Psoas muscle (tissue), 7 donors: ENCODE measurements at regions not wholly inside any gene's neighbourhood (a gene's known extent, or its start where the extent isn't known, plus 50 kb on each side); places are given as distances from the start of the nearest gene placed in this dataset.

Experiments
- ATAC-seq, 4 donors: fragments of 200-7000 bp; cut with Tn5 transposase; one replicate each; pipeline ENCODE4 v1.9.1; 2020; ENCODE audit warnings: moderate library complexity in 3 of 4, mild to moderate bottlenecking in 2 of 4
- DNase-seq, 2 donors: peaks; one replicate each; pipeline ENCODE4 v3.0.0-alpha.2; 2020
- H3K27ac ChIP-seq: fragments of 200-600 bp; one replicate; pipeline ENCODE4 v1.8.0; 2022
- H3K27me3 ChIP-seq, 3 donors: fragments of 200-600 bp in 1 of 3; one replicate each; pipeline versions ENCODE4 v1.6.1 to v1.8.0; 2013 to 2022; ENCODE audit warnings: low read length in 2 of 3, mild to moderate bottlenecking in 2 of 3, moderate library complexity in 1 of 3; ENCODE audit not compliant: insufficient read depth in 3 of 3
- H3K36me3 ChIP-seq, 2 donors: fragments of 200-600 bp in 1 of 2; one replicate each; pipeline versions ENCODE4 v1.6.1 to v1.8.0; 2013 to 2022; ENCODE audit warnings: low read depth in 1 of 2, mild to moderate bottlenecking in 1 of 2, moderate library complexity in 1 of 2; ENCODE audit not compliant: insufficient read depth in 1 of 2
- H3K4me1 ChIP-seq: fragments of 200-600 bp; one replicate; pipeline ENCODE4 v1.8.0; 2022
- H3K4me3 ChIP-seq: fragments of 200-600 bp; one replicate; pipeline ENCODE4 v1.8.0; 2022; ENCODE audit warnings: mild to moderate bottlenecking
- H3K9me3 ChIP-seq: fragments of 200-600 bp; one replicate; pipeline ENCODE4 v1.8.0; 2022
- WGBS, 3 donors: extraction: QIAGEN DNeasy Blood & Tissue Kit; methylation state at CpG; one replicate each; pipeline versions ENCODE4 v1.1.6 to v1.1.7; 2013; 5-methylcytosine and 5-hydroxymethylcytosine counted together
- intact Hi-C, 2 donors: fragments of 100-400 bp; cut with DNase I; formaldehyde crosslinking; loops; one replicate each; pipeline versions ENCODE4 v1.11.0 to v1.14.2; 2022
- TF ChIP-seq, protein P1 (sequence below): fragments of 200-600 bp; IDR thresholded peaks from one replicate; pipeline ENCODE4 v1.8.0; 2022; ENCODE audit warnings: antibody characterized with exemption
- donor health status: healthy with polysubstance abuse.
- donor health status: DM: no; HTN: no; CAD: no; lungs with moderate emphysema.
- donor health status: Bipolar disorder and iron deficiency.
- donor health status: healthy.
- donor health status: DM: yes; HTN: yes; CAD: no.
- donor health status: DM: no; HTN: no; CAD: no.
- donor health status: DM: yes; HTN: yes; CAD: no.

DNA sequence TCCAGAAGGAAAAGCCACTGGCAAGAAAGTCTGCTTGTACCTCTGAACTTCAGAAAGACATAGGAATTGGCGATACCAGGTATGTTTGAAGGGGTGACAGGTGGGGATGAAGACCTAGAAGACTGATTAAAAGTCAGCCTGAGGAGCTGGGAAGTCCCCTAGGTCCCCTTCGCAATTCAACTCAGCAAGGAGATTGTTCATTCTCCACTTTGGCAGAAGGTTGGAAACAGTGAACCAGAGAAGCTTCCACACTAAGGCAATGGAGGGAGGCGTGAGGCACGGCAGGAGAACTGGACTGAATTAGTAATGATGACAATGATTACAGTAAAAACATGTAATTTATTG, 240.3 kb upstream of the TMPO start:
- H3K36me3 ChIP-seq = no peaks in the 10 kb centered on the region
- ATAC-seq = no peak
- TF ChIP-seq, protein P1, sequence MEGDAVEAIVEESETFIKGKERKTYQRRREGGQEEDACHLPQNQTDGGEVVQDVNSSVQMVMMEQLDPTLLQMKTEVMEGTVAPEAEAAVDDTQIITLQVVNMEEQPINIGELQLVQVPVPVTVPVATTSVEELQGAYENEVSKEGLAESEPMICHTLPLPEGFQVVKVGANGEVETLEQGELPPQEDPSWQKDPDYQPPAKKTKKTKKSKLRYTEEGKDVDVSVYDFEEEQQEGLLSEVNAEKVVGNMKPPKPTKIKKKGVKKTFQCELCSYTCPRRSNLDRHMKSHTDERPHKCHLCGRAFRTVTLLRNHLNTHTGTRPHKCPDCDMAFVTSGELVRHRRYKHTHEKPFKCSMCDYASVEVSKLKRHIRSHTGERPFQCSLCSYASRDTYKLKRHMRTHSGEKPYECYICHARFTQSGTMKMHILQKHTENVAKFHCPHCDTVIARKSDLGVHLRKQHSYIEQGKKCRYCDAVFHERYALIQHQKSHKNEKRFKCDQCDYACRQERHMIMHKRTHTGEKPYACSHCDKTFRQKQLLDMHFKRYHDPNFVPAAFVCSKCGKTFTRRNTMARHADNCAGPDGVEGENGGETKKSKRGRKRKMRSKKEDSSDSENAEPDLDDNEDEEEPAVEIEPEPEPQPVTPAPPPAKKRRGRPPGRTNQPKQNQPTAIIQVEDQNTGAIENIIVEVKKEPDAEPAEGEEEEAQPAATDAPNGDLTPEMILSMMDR = no peak
- intact Hi-C loops = no loop called here
- no peak overlapping the region for H3K27ac ChIP-seq
- H3K4me1 ChIP-seq = no peaks in the 10 kb centered on the region
- DNase-seq = no peak
- H3K9me3 ChIP-seq = no peaks in the 10 kb centered on the region
- no peak overlapping the region for H3K4me3 ChIP-seq
- H3K27me3 ChIP-seq = peaks cover 0 to 2% (median 0%) of the 10 kb centered on the region in 3 donors
- 79 to 92% (median 87%) methylated on average over 4 of the region's 4 CpGs for WGBS, 3 donors

DNA sequence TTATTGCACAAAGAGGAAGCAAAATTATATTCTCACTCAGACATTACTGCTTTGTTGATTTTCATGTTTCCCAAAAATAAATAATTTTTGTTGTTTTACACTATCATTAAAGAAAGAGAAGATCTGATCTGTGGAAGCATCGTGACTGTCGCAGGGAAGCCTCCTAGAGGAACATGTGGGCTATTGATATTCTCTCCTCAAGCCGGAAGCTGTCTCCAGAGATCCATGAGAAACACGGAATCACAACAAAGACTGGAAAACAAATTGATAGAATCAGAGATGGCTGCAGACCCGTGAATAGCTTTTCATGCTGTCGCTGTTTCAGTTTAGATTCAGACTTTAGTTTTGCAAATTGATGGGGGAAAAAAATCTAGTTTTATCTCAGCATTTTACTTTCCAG, 235.2 kb upstream of the TMPO start:
- 52 to 60% (median 52%) methylated on average over 6 of the region's 6 CpGs for WGBS, 3 donors
- ATAC-seq (no peak), DNase-seq (no peak)
- intact Hi-C loops = no loop called here
- Histone ChIP-seq H3K9me3 (no peaks in the 10 kb centered on the region), H3K36me3 (no peaks in the 10 kb centered on the region), H3K27me3 (peaks cover 0 to 1% (median 0%) of the 10 kb centered on the region in 3 donors), H3K4me3 (no peak overlapping the region), H3K4me1 (no peaks in the 10 kb centered on the region), H3K27ac (no peak overlapping the region)
- TF ChIP-seq, protein P1 = no peak

DNA sequence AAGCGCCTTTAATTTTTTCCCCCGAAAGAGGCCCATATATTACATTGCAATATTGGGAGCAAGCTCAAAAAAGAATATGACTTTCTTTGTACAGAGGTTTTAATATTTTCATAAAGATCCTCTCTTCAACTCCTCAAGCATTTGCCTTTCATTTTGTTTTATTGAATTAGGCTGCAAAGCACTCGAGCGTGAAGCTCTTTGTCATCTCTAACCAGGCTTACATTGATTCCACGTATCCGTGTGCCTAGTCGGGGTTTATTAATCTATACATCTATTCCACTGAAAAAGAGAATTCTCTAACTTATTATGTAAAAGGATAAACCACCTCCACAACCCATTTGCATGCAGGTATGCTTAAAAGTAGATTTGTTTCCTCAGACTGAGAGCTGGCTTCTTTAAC, 234.8 kb upstream of the TMPO start:
- ATAC-seq (no peak), DNase-seq (no peak)
- no peak overlapping the region for H3K27ac ChIP-seq
- WGBS, 3 donors = 50 to 60% (median 54%) methylated on average over 7 of the region's 7 CpGs
- no peaks in the 10 kb centered on the region for H3K36me3 ChIP-seq
- H3K4me3 ChIP-seq = no peak overlapping the region
- intact Hi-C loops = no loop called here
- TF ChIP-seq, protein P1 = no peak
- H3K27me3 ChIP-seq = no peaks in the 10 kb centered on the region
- H3K9me3 ChIP-seq = no peaks in the 10 kb centered on the region
- no peaks in the 10 kb centered on the region for H3K4me1 ChIP-seq

DNA sequence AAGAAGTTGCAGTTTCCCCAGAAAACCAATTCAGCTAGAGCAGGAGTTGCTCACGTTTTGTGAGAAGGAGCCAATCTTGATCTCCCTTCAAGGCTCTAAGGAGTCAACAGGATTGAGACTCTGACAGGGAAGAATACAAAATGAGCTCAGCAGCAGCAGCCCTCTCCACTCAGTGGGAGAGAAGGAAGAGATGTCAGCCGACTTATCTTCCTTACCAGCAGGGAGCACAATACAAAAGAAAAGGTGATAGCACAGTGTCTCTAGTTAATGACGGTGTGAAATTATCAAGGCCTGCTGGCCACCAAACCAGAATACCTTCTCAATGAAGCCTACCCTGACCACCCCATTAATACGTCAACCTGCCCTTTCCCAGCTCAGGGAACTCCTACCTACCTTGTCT, 223.6 kb upstream of the TMPO start:
- Histone ChIP-seq H3K4me1 (no peaks in the 10 kb centered on the region), H3K9me3 (no peaks in the 10 kb centered on the region), H3K36me3 (no peaks in the 10 kb centered on the region), H3K27me3 (peaks cover 0 to 2% (median 0%) of the 10 kb centered on the region in 3 donors), H3K4me3 (no peak overlapping the region), H3K27ac (no peak overlapping the region)
- DNase-seq (no peak), ATAC-seq (no peak)
- 16 to 26% (median 18%) methylated on average over 4 of the region's 4 CpGs for WGBS, 3 donors
- TF ChIP-seq, protein P1 = no peak
- intact Hi-C loops = no loop called here

DNA sequence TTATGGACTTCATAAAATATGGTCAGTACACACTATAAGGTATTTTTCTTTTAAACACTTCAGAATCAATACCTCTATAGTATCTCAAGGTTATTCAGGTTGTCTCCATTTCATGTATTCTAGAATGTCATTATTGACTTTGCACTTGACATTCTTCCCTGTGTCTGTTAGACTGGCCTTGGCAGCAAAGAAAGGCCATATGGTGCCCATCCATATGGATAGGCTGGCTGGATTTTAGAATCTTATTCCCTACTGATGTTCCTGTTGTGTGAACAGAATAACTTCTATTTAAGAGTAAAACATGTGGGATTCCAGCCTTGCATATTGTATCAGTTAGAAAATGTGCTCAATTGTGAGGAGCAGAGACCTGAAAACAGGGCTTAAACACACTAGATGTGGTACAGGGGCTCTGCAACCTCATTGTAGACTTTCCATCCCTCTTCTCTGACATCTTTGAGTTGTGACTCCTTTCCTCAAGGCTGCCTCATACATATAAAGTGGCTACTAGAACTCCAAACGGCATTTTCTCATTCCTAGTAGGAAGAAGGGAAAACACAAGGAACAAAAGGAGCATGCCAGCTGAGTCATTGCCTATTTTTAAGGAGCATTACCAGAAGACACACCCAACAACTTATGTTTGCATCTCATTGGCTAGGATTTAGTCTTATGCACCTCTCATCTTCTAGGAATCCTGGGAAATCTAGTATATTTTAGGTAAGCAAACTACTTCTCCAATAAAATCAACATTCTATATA, 221.2 kb upstream of the TMPO start:
- ATAC-seq = no peak
- H3K36me3 ChIP-seq = no peaks in the 10 kb centered on the region
- H3K27ac ChIP-seq = no peak overlapping the region
- intact Hi-C loops = no loop called here
- TF ChIP-seq, protein P1 = no peak
- WGBS, 3 donors = 43 to 52% (median 47%) methylated on average over 1 of the region's 1 CpG
- H3K9me3 ChIP-seq = no peaks in the 10 kb centered on the region
- DNase-seq = no peak
- no peaks in the 10 kb centered on the region for H3K4me1 ChIP-seq
- no peak overlapping the region for H3K4me3 ChIP-seq
- peaks cover 0 to 2% (median 0%) of the 10 kb centered on the region in 3 donors for H3K27me3 ChIP-seq
